Astrocyte of the spinal cord (primary cell): ENCODE measurements at regions not wholly inside any gene's neighbourhood (a gene's known extent, or its start where the extent isn't known, plus 50 kb on each side); places are given as distances from the start of the nearest gene placed in this dataset.

Source experiments
- DNase-seq: peaks from one replicate; pipeline ENCODE4 v3.0.0; 2011; ENCODE audit warnings: low read depth, low spot score
- H3K4me3 ChIP-seq: 2 replicates; pipeline ENCODE4 v1.5.1; 2011; ENCODE audit warnings: low read depth, mild to moderate bottlenecking, low read length, moderate library complexity
- in situ Hi-C: cut with HindIII; loops from 2 replicates; pipeline ENCODE4 v1.10.0; 2017; ENCODE audit warnings: low sequenced_read_pairs
- TF ChIP-seq, protein P1 (sequence below): IDR thresholded peaks from 2 replicates; pipeline ENCODE4 v1.5.1; 2012; ENCODE audit warnings: low read depth, mild to moderate bottlenecking, low read length, inconsistent platforms

DNA sequence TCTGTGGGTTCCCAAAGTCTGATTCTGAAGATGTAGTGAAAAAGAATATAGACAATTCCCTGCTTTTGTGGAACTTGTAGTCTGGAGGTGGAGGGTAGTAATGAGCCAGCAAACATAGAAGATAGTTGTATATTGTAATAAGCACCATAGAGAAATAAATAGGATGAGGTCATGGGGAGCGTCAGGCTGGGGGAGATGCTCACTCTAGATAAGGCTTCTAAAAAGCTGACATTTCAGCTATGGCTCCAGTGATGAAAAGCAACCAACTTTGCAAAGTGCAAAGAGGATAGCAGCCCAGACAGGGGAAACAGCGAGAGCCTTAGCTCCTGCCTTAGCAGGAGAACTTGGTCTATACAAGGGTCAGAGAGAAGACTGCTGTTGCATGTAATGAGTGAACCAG, 98.0 kb upstream of the RALGPS2 start:
- no peak for DNase-seq
- H3K4me3 ChIP-seq = no peak overlapping the region
- TF ChIP-seq, protein P1, sequence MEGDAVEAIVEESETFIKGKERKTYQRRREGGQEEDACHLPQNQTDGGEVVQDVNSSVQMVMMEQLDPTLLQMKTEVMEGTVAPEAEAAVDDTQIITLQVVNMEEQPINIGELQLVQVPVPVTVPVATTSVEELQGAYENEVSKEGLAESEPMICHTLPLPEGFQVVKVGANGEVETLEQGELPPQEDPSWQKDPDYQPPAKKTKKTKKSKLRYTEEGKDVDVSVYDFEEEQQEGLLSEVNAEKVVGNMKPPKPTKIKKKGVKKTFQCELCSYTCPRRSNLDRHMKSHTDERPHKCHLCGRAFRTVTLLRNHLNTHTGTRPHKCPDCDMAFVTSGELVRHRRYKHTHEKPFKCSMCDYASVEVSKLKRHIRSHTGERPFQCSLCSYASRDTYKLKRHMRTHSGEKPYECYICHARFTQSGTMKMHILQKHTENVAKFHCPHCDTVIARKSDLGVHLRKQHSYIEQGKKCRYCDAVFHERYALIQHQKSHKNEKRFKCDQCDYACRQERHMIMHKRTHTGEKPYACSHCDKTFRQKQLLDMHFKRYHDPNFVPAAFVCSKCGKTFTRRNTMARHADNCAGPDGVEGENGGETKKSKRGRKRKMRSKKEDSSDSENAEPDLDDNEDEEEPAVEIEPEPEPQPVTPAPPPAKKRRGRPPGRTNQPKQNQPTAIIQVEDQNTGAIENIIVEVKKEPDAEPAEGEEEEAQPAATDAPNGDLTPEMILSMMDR = no peak
- in situ Hi-C loops = no loop called here

DNA sequence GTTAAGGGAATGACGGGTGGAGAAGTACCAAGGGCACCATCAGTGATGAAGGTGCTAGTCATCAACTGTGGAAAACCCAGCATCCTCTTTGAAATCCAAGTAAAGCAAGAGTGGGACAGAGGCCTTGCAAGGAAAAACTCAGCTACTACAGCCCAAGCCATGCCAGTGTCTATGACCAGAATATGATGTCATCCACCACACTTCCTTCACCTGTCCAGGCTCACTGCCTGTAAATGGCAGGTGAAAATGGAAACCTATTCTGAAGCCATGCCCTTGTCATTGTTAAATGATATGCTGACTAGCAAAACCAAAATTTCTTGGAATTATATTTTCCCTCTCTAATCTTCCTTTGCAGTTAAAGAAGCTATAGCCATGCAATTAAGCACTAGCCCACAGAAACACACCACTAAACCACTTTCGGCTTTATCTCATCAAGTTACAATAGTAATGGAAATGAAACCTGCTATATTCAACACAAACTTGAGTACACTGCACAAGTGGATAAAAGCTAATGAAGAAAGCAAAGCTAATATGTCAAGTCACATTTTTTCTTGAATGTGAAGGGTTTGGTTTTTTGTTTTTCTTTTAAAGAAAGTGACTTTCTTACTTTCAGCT, 96.3 kb upstream of the RALGPS2 start:
- DNase-seq = no peak
- no peak overlapping the region for H3K4me3 ChIP-seq
- TF ChIP-seq, protein P1 = no peak
- in situ Hi-C loops = no loop called here

DNA sequence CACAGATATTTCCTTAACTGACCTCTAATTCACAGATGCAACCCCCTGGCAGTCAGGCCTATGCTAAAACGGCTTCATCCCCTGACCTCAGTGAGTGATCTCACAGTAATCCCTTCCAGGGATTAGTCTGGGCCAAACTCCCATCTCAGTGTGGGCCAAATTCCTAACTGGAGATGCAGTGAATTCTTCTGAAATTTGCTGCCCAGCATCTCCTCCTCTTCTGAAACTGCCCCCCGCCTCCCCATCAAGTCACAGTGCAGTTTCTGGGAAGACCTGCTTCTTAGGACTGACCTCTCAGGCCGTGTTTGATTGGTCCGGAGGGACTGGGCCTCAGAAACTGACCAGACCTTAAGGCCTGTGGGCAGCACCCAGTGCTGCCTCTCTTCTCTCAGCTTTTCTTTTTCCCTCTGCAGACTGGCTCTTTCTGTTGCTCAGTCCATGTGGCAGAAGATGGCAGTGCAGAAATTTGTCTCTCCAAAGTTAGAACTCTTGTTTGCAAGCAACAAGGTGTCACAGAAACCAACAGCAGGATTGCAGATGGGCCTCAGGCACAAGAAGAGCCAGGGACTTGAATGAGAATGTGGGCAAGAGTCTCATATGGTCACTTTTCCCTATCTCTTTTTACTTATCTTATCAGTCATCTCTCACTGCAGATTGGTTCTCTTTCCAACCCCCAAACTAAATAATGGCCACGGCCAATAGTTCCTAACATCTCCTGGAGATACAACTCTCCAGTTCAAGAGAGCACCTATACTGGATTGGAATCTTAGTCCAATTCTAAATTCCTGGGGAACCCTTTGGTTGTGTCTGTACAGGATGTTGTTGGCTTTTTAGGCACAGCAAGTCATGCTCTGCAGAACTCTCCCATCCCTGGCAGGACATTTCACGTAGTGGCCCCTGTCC, 95.5 kb upstream of the RALGPS2 start:
- TF ChIP-seq, protein P1 = no peak
- H3K4me3 ChIP-seq = no peak overlapping the region
- peak; percentile 64 for DNase-seq
- in situ Hi-C loops = no loop called here

DNA sequence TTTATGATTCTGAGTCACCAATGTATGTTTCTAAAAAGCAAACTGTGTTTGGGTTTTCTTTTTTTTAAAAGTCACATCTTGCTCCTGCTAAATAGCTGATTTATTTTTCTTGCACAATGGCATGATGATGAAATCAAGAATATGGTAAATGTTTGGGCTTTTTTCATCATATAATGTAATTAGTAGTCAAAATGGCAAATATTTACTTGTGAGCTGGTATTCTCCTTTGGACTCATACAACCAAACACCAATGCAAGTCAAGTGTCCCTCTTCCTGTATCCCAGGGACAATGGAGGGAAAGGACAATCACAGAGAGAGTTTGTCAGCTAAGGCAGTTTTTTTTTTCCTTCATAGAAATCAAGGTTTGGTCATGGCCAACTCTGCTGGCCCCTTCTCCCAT, 94.6 kb upstream of the RALGPS2 start:
- TF ChIP-seq, protein P1 = no peak
- in situ Hi-C loops = no loop called here
- no peak overlapping the region for H3K4me3 ChIP-seq
- DNase-seq = no peak

DNA sequence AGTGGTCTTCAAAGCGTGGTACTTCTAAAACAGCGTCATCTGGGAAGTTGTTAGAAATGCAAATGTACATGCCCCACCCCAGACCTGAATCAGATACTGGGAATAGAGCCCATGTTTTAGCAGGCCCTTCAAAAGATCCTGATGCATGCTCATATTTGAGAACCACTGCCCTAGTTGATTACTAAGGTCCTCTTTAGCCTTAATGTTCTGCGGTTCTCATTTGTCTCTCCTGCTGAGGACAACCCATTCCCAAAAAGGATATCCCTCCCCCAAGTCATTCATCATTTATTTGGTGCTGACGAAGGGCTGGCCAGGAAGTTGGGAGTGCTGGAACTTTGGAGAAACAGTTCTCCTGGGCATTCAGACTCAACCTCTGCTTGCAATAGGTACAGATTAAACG, 92.4 kb upstream of the RALGPS2 start:
- no peak overlapping the region for H3K4me3 ChIP-seq
- DNase-seq = peak; percentile 86
- TF ChIP-seq, protein P1 = no peak
- in situ Hi-C loops = no loop called here

DNA sequence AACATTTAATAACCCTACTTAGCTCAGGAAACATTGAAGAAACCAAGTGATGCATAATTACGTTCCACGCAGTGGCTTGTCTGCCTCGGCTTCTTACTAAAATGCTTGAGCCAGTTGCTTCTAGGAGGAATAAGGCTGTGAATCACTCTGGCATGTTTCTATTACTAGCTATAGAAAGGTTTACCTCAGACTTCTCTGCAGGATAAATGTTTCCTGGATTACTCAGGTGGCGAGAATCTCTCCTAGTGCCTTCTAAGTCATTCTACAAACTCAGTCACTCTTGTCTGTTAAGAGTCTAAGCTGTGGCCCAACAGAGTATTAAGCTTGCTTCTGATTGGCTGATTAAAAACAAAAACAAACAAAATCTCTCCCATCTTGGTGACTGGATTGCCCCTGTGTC, 92.0 kb upstream of the RALGPS2 start:
- H3K4me3 ChIP-seq = no peak overlapping the region
- in situ Hi-C loops = no loop called here
- peak; percentile 92 for DNase-seq
- TF ChIP-seq, protein P1 = no peak
